GM19043 (cell line): ENCODE measurements at regions not wholly inside any gene's neighbourhood (a gene's known extent, or its start where the extent isn't known, plus 50 kb on each side); places are given as distances from the start of the nearest gene placed in this dataset.

Experiments used
- ATAC-seq: cut with Tn5 transposase; IDR thresholded peaks from one replicate; pipeline ENCODE4 v1.9.1; 2021; ENCODE audit warnings: low read depth; ENCODE audit not compliant: unreplicated experiment

DNA sequence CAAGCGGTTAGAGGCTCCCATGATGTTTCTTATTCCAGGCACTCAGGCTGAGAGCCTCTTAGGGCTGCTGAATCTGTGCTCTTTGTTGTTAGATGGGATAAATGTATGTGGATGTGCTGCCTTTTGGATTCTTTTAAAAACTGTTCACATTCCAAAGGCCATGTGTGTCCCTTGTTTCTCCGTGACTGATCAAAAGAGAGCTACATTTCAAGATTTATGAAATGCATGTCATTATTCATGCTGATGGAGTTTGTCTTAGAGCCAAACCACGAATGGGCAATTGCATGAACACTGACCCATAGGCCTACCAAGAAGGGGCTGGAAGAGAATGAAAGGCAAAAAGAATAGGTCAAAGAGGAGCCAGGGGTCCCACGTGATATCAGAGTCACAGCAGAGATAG, 104.9 kb upstream of the TSHZ2 start:
- no peak for ATAC-seq

DNA sequence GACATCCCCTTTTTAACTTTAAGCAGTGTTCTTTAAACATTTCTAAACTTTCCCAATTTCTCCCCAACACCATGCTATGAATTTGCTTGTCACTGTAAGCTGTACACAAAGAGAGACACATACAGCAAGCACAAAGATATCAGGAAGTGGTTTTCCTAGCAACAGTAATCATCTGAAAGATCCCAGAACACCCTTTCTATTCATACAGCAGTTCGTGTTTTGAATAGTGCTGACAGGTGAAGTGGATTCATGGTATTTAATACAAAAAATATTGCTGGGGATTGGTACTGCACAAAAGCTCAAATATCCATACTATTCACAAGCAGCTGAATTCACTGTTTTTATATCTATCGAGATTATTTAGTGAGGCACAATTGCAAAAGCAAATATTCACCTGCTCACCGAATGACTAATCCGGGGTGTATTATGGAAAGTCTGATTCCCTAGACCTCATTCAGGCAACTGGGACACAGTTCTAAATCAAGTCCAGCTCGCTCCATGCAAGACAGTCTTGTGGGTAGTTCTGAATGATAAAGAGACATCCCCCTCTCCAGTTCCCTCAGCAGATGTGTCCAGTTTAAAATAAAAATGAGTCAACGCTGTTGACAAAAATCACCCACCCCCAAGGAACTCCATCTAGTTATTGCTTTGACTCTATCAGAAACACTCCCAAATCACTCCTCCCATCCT, 107.1 kb upstream of the TSHZ2 start:
- ATAC-seq, result no peak

DNA sequence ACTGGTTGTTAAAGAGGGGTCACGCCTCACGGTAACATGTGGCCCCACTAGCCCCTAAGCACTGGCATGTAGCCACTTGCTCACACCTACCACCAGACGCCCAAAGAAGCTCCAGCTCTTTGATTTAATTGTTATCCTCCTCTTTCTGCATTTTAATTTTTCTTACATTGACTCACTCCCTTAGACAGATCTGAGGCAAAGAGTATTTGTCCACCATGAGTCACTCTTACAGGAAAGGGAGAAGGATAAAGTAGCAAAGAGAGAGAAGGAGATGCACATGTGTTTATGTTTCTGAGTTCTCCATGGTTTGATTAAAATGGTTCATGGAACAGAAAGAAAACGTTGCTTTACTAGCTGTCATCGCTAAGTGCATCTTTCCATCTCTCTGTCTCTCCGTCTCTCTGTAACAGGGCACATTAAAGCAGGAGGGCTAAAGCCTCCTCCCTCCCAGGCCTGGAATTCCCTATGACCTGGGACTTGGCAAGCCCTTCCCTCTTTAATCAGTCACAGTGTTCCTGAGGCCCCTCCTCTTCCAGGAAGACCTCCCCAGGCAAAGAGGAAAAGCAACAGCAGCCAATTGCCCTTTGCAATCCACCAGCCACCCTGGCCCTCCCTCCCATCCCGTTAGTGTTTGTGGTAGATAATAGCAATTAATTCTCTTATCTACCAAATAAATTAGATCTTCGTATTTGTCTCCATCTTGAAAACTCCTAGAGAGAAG, 112.8 kb upstream of the TSHZ2 start:
- ATAC-seq, result no peak

- no peak for ATAC-seq
These were observed 119.4 kb upstream of the TSHZ2 start for GRCh38 chr20:52852714-52853113.

DNA sequence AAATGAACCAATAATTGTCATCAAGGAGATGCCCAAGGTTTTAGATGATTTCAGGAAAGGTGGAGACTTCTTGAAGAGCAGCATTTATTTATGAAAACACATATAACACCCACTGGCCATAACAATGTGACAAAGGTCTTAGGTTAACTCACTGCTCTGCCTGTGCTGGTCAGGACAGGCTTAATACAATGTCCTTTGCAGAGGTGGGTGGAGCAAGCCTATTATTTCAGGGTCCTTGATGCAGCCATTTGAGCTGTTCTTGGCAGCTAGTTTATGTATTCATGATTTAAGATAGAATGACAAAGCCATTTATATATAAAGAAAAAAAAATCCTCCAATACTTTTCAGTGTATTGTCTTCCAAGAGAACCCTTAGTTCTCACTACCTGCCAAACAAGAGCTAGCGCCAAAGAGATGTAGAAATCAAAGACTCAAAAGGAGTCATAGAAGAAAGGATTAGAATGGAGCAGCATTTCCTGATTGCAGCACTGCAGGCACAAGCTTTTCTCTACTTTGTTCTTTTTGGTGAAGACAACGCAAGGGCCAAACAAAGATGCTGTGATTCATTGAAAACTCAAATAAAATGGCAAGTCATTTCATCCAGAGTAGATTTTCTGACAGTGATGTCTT, 124.3 kb upstream of the TSHZ2 start:
- ATAC-seq, result no peak

GRCh38 chr20:52847029-52847660, 125.0 kb upstream of the TSHZ2 start:
- ATAC-seq, result no peak

- no peak for ATAC-seq
These were observed 127.1 kb upstream of the TSHZ2 start for GRCh38 chr20:52845044-52845443.

GRCh38 chr20:52843425-52843824, 128.7 kb upstream of the TSHZ2 start:
- ATAC-seq, result no peak

- ATAC-seq, result no peak
These were observed 131.2 kb upstream of the TSHZ2 start for GRCh38 chr20:52841003-52841402.

DNA sequence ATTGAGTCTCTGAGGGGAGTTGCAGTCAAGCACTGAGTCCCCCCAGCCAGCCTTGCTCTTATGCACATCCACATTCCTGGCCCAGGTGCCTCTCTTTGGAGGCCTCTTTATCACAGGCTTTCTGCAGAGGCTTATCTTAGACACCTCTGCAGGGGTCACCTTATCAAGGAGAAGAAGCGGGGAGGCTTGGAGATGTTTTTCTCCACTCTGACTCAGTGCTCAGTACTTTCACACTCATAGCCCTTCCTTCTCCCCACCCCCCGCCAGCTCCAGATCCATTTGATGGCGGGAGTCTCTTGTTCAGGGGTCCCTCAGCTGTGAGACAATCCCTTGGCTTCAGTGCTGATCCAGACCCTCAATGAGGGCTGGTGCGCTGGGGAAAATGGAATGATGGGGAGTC, 132.1 kb upstream of the TSHZ2 start:
- no peak for ATAC-seq

DNA sequence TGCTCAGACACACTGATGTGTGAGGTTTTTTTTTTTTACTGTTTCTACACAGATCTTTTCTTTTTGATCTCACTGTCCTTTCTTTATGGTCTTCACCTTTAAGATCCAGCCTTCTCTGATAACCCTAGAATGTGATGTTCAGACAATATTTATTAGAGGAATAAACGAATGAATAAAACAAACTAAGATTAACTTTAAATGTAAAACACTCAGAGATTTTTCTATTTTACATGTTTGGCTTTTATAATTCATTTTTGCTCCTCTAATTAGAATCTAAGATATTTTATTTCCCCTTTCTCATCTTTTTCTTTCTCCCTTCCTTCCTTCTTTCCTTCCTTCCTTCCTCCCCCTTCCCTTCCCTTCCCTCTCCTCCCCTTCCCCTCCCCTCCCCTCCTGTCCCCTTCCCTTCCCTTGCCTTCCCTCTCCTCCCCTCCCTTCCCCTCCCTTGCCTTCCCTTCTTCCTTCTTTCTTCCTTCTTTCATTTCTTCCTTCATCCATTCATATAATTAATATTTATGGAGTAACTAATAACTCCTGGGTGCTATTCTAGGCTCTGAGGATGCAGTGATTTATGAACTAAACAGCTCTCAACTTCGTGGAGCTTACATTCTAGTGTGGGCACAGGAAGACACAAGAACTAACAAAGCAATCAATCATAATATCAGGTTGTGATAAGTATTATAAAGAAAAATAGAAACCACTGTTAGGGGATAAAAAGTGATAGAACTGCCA, 133.5 kb upstream of the TSHZ2 start:
- no peak for ATAC-seq

- no peak for ATAC-seq
These were observed 134.8 kb upstream of the TSHZ2 start for GRCh38 chr20:52837378-52837777.

GRCh38 chr20:52833901-52834300, 138.3 kb upstream of the TSHZ2 start:
- ATAC-seq, result no peak

GRCh38 chr20:52832151-52832774, 139.9 kb upstream of the TSHZ2 start:
- ATAC-seq, result no peak

GRCh38 chr20:52830598-52830997, 141.6 kb upstream of the TSHZ2 start:
- no peak for ATAC-seq

DNA sequence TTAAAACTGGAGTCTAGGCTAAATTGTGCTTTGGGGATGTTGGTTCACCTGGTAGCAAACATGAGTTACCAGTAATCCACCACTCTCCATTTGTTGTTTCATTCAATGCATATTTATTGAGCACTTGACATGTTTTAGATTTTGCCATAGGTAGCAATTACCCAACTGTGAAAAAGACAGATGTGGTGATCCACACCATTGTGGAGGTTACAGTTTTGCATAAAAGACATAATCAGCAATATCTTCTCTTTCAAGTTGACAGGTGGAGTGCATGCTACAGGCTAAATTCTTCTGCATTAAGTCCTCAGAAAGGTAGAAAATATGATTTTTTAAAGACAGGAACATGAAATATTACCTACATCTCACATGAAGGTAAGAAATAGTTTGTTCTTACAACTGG, 143.0 kb upstream of the TSHZ2 start:
- no peak for ATAC-seq

GRCh38 chr20:52828199-52828598, 144.0 kb upstream of the TSHZ2 start:
- no peak for ATAC-seq

DNA sequence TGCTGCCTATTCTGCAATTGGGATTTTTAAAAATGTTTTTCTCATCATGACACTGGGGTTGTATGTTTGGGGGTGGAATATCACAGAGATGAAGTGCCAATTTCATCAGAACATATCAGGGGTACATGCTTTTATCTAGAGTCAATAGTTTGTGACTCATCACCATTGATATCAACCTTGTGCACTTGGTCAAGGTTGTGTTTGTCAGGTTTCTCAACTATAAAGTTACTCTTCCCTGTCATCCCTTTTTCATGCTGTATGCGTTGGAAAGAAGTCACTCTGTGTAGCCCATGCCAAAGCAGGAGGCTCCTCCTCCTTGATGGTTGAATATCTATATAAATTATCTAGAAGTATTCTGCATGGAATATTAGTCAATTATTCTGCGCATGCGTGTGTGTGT, 145.4 kb upstream of the TSHZ2 start:
- no peak for ATAC-seq

GRCh38 chr20:52826321-52826720, 145.8 kb upstream of the TSHZ2 start:
- no peak for ATAC-seq

GRCh38 chr20:52824494-52825216, 147.5 kb upstream of the TSHZ2 start:
- no peak for ATAC-seq
